Right lobe of liver (tissue), 6 donors: ENCODE measurements at regions not wholly inside any gene's neighbourhood (a gene's known extent, or its start where the extent isn't known, plus 50 kb on each side); places are given as distances from the start of the nearest gene placed in this dataset.
A peak's percentile ranks its signal among the peaks of the same experiment; 100 is the strongest.
"Not testable (repeated sequence)": the region's sequence is repeated elsewhere in the genome, so short reads cannot be mapped to it uniquely, and the experiment has no call there.

Experiments used
- ATAC-seq, 4 donors: fragments of 200-7000 bp; cut with Tn5 transposase; one replicate each; pipeline ENCODE4 v1.9.1; 2020; ENCODE audit warnings: mild to moderate bottlenecking in 4 of 4, moderate library complexity in 4 of 4
- DNase-seq, 3 donors: peaks; one replicate each; pipeline ENCODE4 v3.0.0-alpha.2; 2020
- H3K27ac ChIP-seq, 3 donors: fragments of 200-600 bp; one replicate each; pipeline ENCODE4 v1.8.0; 2022
- H3K27me3 ChIP-seq, 2 donors: fragments of 200-600 bp; one replicate each; pipeline ENCODE4 v1.8.0; 2022
- H3K36me3 ChIP-seq, 4 donors: fragments of 200-600 bp; sonication (generic) in 1 of 4; one replicate each; pipeline versions ENCODE4 v1.5.1 to v1.8.0; 2017 to 2022; ENCODE audit warnings: control low read depth in 1 of 4
- H3K4me1 ChIP-seq, 4 donors: fragments of 200-600 bp; sonication (generic) in 1 of 4; one replicate each; pipeline versions ENCODE4 v1.5.1 to v1.8.0; 2017 to 2022; ENCODE audit warnings: control low read depth in 1 of 4
- H3K4me3 ChIP-seq, 3 donors: fragments of 200-600 bp; one replicate each; pipeline ENCODE4 v1.8.0; 2022
- H3K9me3 ChIP-seq, 4 donors: fragments of 200-600 bp; sonication (generic) in 1 of 4; one replicate each; pipeline versions ENCODE4 v1.5.1 to v1.8.0; 2017 to 2022; ENCODE audit warnings: control low read depth in 1 of 4
- POLR2A ChIP-seq: fragments of 450-650 bp; IDR thresholded peaks from one replicate; pipeline ENCODE4 v1.6.1; 2017; ENCODE audit warnings: antibody characterized with exemption, mild to moderate bottlenecking
- WGBS: methylation state at CpG from one replicate; pipeline ENCODE4 v1.1.6; 2018; ENCODE audit warnings: low coverage, low lambda C conversion rate; ENCODE audit not compliant: insufficient coverage; ENCODE audit errors: missing lambda C conversion rate; 5-methylcytosine and 5-hydroxymethylcytosine counted together
- intact Hi-C, 2 donors: fragments of 100-400 bp; cut with DNase I; formaldehyde crosslinking; loops; one replicate each; pipeline versions ENCODE4 v1.11.2 to v1.14.1; 2022
- TF ChIP-seq, protein P1 (sequence below), 4 donors: fragments of 200-600 bp in 3 of 4; fragments of 450-650 bp in 1 of 4; IDR thresholded peaks; one replicate each; pipeline versions ENCODE4 v1.5.1 to v1.8.0; 2016 to 2022; ENCODE audit warnings: antibody characterized with exemption in 4 of 4, mild to moderate bottlenecking in 2 of 4
- donor health status: DM: no; HTN: yes; CAD: no.
- donor health status: DM: no; HTN: no; CAD: no.
- donor health status: DM: no; HTN: no; CAD: no.
- donor health status: DM: no; HTN: yes; CAD: no.
- donor health status: DM: no; HTN: yes; CAD: no.

DNA sequence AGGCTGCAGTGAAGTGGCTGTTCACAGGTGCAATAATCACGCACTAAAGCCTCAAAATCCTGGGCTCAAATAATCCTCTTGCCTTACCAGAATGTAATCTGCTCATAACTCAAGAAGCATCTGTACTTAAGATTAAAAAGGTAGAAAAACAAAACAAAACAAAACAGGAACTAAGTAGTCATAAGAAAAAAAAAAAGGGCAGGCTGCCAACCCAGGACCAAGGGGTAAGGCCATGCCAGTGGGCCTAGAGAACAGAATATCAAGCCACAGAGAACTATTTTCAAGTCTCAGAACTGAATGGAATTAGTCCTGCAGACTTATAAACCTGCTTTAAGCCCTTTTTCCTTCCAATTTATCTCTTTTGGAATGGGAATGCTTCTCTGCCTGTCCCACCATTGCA, 64.8 kb upstream of the TBC1D3K start:
- no peak for TF ChIP-seq POLR2A
- TF ChIP-seq, protein P1, sequence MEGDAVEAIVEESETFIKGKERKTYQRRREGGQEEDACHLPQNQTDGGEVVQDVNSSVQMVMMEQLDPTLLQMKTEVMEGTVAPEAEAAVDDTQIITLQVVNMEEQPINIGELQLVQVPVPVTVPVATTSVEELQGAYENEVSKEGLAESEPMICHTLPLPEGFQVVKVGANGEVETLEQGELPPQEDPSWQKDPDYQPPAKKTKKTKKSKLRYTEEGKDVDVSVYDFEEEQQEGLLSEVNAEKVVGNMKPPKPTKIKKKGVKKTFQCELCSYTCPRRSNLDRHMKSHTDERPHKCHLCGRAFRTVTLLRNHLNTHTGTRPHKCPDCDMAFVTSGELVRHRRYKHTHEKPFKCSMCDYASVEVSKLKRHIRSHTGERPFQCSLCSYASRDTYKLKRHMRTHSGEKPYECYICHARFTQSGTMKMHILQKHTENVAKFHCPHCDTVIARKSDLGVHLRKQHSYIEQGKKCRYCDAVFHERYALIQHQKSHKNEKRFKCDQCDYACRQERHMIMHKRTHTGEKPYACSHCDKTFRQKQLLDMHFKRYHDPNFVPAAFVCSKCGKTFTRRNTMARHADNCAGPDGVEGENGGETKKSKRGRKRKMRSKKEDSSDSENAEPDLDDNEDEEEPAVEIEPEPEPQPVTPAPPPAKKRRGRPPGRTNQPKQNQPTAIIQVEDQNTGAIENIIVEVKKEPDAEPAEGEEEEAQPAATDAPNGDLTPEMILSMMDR (IDR thresholded peaks at IDR 0.05), result no peak
- Histone ChIP-seq H3K36me3 (no peaks in the 10 kb centered on the region), H3K4me1 (no peaks in the 10 kb centered on the region), H3K27me3 (no peaks in the 10 kb centered on the region), H3K9me3 (no peaks in the 10 kb centered on the region), H3K27ac (no peak overlapping the region), H3K4me3 (no peak overlapping the region)
- 86% methylated on average over 1 of the region's 1 CpG for WGBS
- DNase-seq (no peak), ATAC-seq (no peak)
- intact Hi-C loops, result no loop called here

DNA sequence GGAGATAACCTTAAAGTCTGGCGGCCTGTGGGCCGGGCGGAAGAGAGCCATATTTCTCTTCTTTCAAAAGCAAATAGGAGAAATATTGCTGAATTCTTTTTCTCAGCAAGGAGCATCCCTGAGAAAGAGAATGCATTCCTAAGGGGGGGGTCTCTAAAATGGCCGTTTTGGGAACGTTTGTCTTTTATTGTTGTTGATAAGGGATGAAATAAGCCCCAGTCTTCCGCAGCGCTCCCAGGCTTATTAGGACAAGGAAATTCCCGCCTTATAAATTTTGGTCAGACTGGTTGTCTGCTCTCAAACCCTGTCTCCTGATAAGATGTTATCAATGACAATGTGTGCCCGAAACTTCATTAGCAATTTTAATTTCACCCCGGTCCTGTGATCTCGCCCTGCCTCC, 65.8 kb upstream of the TBC1D3K start:
- H3K4me1 ChIP-seq, ATAC-seq, H3K4me3 ChIP-seq, H3K9me3 ChIP-seq, H3K27ac ChIP-seq, DNase-seq, H3K27me3 ChIP-seq, intact Hi-C loops, H3K36me3 ChIP-seq: not testable (repeated sequence)
- WGBS, result 75% methylated on average over 4 of the region's 11 CpGs

DNA sequence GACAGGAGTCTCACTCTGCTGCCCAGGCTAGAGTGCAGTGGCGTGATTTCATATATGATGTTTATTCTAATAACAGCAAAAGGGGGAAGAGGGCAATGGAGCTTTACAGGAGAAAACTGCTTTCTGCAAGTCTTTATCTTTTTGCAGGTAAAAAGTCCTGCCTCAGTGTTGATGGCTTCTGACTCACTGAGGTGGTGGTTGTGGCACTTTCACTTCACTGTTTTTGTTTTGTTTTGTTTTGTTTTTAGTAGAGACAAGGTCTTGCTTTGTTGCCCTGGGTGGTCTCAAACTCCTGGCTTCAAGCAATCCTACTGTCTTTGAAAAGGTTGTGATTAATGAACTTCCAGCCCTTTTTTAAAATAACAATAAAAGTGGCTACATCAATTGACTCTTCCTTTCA, 68.0 kb upstream of the TBC1D3K start:
- H3K27me3 ChIP-seq, result no peaks in the 10 kb centered on the region
- DNase-seq, result no peak
- intact Hi-C loops, result no loop called here
- no peak for TF ChIP-seq POLR2A
- TF ChIP-seq, protein P1 (IDR thresholded peaks at IDR 0.05), result no peak
- 100% methylated on average over 1 of the region's 1 CpG for WGBS
- no peak overlapping the region for H3K4me3 ChIP-seq
- no peak for ATAC-seq
- no peaks in the 10 kb centered on the region for H3K4me1 ChIP-seq
- H3K9me3 ChIP-seq, result no peaks in the 10 kb centered on the region
- no peak overlapping the region for H3K27ac ChIP-seq
- no peaks in the 10 kb centered on the region for H3K36me3 ChIP-seq

DNA sequence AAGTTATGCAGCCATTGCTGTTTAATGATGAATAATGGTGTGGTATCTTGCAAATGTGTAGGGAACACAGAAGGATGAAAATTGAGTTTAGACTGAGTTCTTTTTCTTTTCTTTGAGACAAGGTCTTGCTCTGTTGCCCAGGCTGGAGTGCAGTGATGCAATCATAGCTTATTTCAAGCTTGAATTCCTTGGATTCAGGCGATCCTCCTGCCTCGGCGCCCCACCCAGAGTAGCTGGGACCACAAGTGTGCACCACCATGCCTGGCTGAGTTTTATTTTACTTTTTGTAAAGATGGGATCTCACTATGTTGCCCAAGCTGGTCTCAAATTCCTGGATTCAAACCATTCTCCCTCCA, 74.6 kb upstream of the TBC1D3K start:
- intact Hi-C loops, result no loop called here
- TF ChIP-seq POLR2A, result no peak
- TF ChIP-seq, protein P1 (IDR thresholded peaks at IDR 0.05), result no peak
- no peak for ATAC-seq
- H3K36me3 ChIP-seq, result no peaks in the 10 kb centered on the region
- no peak overlapping the region for H3K27ac ChIP-seq
- H3K4me3 ChIP-seq, result no peak overlapping the region
- H3K4me1 ChIP-seq, result no peaks in the 10 kb centered on the region
- no peak for DNase-seq
- no peaks in the 10 kb centered on the region for H3K9me3 ChIP-seq
- WGBS, result no CpG with 5 or more reads among the region's 3 CpGs
- no peaks in the 10 kb centered on the region for H3K27me3 ChIP-seq

DNA sequence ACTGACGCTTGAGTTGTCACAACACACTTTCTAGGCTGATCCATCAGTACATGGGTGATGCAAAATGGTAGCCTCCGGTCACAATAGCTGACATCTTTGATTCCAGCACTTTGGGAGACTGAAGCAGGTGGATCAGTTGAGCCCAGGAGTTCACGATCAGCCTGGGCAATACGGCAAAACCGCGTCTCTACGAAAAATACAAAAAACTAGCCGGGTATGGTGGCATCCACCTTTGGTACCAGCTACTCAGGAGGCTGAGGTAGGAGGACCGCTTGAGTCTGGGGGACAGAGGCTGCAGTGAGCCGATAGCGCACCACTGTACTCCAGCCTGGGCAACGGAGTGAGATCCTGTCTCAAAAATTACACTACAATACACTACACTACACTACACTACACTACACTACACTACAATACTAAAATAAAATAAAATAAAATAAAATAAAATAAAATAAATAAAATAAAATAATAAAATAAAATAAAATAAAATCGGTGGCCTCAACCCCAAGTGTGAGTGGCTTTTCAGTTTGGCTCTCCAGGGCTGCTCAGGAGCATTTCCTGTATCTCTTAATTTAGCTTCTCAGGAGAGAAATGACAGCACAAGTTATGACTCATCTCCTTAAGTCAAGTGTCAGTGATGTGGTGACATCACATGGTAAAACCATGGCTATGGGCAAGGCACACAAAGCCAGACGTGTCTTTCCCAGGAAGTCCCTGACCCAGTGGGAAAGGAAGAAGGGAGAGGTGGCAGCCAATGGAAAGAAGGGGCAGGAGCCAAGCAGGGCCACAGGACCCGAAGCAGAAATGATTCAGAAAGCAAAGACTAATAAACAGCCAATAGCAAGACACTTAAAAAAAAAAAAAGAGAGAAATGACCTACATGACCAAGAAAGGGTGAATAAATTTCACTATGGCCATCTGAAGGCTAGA, 75.3 kb upstream of the TBC1D3K start:
- intact Hi-C loops, result no loop called here
- no peak overlapping the region for H3K27ac ChIP-seq
- H3K4me3 ChIP-seq, result no peak overlapping the region
- no peaks in the 10 kb centered on the region for H3K36me3 ChIP-seq
- H3K4me1 ChIP-seq, result no peaks in the 10 kb centered on the region
- no peak for DNase-seq
- 78% methylated on average over 14 of the region's 15 CpGs for WGBS
- peak in 2 of 4 donors; percentile 45 to 46 for ATAC-seq
- no peak for TF ChIP-seq POLR2A
- TF ChIP-seq, protein P1 (IDR thresholded peaks at IDR 0.05), result no peak
- no peaks in the 10 kb centered on the region for H3K9me3 ChIP-seq
- no peaks in the 10 kb centered on the region for H3K27me3 ChIP-seq
